IMR-90 (cell line): ENCODE measurements at regions not wholly inside any gene's neighbourhood (a gene's known extent, or its start where the extent isn't known, plus 50 kb on each side); places are given as distances from the start of the nearest gene placed in this dataset.

Experiments used
- BHLHE40 ChIP-seq: fragments of 150-350 bp; IDR thresholded peaks from 2 replicates; pipeline ENCODE4 v1.6.1; 2016; ENCODE audit warnings: mild to moderate bottlenecking, low read depth, low read length
- CEBPB ChIP-seq: IDR thresholded peaks from 2 replicates; pipeline ENCODE4 v1.6.1; 2012; ENCODE audit warnings: low read depth, low read length, improper control_type of control experiment
- FOS ChIP-seq: fragments of 150-350 bp; IDR thresholded peaks from 2 replicates; pipeline ENCODE4 v1.6.1; 2016; ENCODE audit warnings: low read depth, low read length
- MAFK ChIP-seq: IDR thresholded peaks from 2 replicates; pipeline ENCODE4 v1.6.1; 2012; ENCODE audit warnings: low read depth, low read length, improper control_type of control experiment
- MAZ ChIP-seq: IDR thresholded peaks from 2 replicates; pipeline ENCODE4 v1.6.1; 2012; ENCODE audit warnings: low read depth, mild to moderate bottlenecking, low read length, improper control_type of control experiment, moderate library complexity, borderline replicate concordance
- MXI1 ChIP-seq: IDR thresholded peaks from 2 replicates; pipeline ENCODE4 v1.6.1; 2012; ENCODE audit warnings: low read depth, mild to moderate bottlenecking, low read length, moderate library complexity, borderline replicate concordance
- NFE2L2 ChIP-seq: fragments of 150-350 bp; IDR thresholded peaks from 2 replicates; pipeline ENCODE4 v1.6.1; 2016; ENCODE audit warnings: low read depth, mild to moderate bottlenecking, low read length
- POLR2A ChIP-seq: IDR thresholded peaks from 2 replicates; pipeline ENCODE4 v1.6.1; 2012; ENCODE audit warnings: mild to moderate bottlenecking, low read depth, low read length
- RAD21 ChIP-seq: IDR thresholded peaks from 2 replicates; pipeline ENCODE4 v1.6.1; 2012; ENCODE audit warnings: low read length, improper control_type of control experiment
- RCOR1 ChIP-seq: IDR thresholded peaks from 2 replicates; pipeline ENCODE4 v1.6.1; 2012; ENCODE audit warnings: mild to moderate bottlenecking, low read length, improper control_type of control experiment; ENCODE audit not compliant: insufficient replicate concordance
- RFX5 ChIP-seq: IDR thresholded peaks from 2 replicates; pipeline ENCODE4 v1.8.0; 2012; ENCODE audit warnings: low read depth, mild to moderate bottlenecking, low read length, moderate library complexity
- SMC3 ChIP-seq: fragments of 150-350 bp; IDR thresholded peaks from 2 replicates; pipeline ENCODE4 v1.6.1; 2016; ENCODE audit warnings: low read depth, mild to moderate bottlenecking, antibody characterized with exemption, low read length, moderate library complexity
- TF ChIP-seq, protein P1 (sequence below): conservative IDR thresholded peaks from 2 replicates; pipeline ENCODE4 v1.5.1; 2012; ENCODE audit warnings: mild to moderate bottlenecking, low read depth, low read length, improper control_type of control experiment
- TF ChIP-seq, protein P2 (sequence below): fragments of 150-350 bp; IDR thresholded peaks from 2 replicates; pipeline ENCODE4 v1.6.1; 2016; ENCODE audit warnings: low read depth, mild to moderate bottlenecking, low read length, moderate library complexity, borderline replicate concordance

DNA sequence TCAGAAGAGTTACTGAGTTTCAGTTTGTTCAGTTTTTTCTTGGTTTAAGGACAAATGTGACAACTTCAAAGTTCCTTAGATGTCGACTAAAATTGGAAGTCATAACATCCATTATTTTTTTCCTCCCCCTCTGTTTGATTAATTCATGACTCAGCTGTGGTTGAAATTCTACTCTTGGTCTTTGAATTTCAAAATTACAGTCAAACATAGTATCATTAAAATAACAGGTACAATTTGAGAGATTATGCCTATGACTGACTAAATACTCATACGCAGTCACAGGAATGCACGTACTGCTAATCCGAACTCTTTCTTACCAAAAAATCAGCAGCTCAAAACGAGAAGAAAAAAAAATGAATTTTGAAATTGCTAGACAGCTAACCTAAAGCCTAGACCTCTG, 1434.8 kb downstream of the RAPGEF2 start:
- TF ChIP-seq, protein P1, sequence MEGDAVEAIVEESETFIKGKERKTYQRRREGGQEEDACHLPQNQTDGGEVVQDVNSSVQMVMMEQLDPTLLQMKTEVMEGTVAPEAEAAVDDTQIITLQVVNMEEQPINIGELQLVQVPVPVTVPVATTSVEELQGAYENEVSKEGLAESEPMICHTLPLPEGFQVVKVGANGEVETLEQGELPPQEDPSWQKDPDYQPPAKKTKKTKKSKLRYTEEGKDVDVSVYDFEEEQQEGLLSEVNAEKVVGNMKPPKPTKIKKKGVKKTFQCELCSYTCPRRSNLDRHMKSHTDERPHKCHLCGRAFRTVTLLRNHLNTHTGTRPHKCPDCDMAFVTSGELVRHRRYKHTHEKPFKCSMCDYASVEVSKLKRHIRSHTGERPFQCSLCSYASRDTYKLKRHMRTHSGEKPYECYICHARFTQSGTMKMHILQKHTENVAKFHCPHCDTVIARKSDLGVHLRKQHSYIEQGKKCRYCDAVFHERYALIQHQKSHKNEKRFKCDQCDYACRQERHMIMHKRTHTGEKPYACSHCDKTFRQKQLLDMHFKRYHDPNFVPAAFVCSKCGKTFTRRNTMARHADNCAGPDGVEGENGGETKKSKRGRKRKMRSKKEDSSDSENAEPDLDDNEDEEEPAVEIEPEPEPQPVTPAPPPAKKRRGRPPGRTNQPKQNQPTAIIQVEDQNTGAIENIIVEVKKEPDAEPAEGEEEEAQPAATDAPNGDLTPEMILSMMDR: no peak
- no peak for TF ChIP-seq RCOR1
- no peak for TF ChIP-seq SMC3
- TF ChIP-seq POLR2A: no peak
- no peak for TF ChIP-seq FOS
- TF ChIP-seq MAFK: no peak
- TF ChIP-seq MAZ: no peak
- TF ChIP-seq RFX5: no peak
- TF ChIP-seq, protein P2, sequence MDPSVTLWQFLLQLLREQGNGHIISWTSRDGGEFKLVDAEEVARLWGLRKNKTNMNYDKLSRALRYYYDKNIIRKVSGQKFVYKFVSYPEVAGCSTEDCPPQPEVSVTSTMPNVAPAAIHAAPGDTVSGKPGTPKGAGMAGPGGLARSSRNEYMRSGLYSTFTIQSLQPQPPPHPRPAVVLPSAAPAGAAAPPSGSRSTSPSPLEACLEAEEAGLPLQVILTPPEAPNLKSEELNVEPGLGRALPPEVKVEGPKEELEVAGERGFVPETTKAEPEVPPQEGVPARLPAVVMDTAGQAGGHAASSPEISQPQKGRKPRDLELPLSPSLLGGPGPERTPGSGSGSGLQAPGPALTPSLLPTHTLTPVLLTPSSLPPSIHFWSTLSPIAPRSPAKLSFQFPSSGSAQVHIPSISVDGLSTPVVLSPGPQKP: no peak
- no peak for TF ChIP-seq RAD21
- TF ChIP-seq CEBPB: no peak
- TF ChIP-seq BHLHE40: no peak
- TF ChIP-seq MXI1: no peak
- no peak for TF ChIP-seq NFE2L2
